Neuronal stem cell (in vitro differentiated cells): ENCODE measurements at regions not wholly inside any gene's neighbourhood (a gene's known extent, or its start where the extent isn't known, plus 50 kb on each side); places are given as distances from the start of the nearest gene placed in this dataset.
"Not testable (repeated sequence)": the region's sequence is repeated elsewhere in the genome, so short reads cannot be mapped to it uniquely, and the experiment has no call there.

ENCODE experiments used
- DNase-seq: peaks from one replicate; pipeline ENCODE4 v3.0.0-alpha.2; 2013; ENCODE audit warnings: low spot score
- H2AFZ ChIP-seq: one replicate; pipeline ENCODE4 v1.6.1; 2013; ENCODE audit warnings: mild to moderate bottlenecking, low read length, inconsistent platforms
- H2AK5ac ChIP-seq: 2 replicates; pipeline ENCODE4 v1.6.1; 2013; ENCODE audit warnings: low read depth, mild to moderate bottlenecking, inconsistent platforms, low read length, moderate library complexity, mixed read lengths
- H2BK120ac ChIP-seq: 2 replicates; pipeline ENCODE4 v1.6.1; 2013; ENCODE audit warnings: low read depth, mild to moderate bottlenecking, inconsistent platforms, low read length, moderate library complexity, mixed read lengths
- H2BK12ac ChIP-seq: one replicate; pipeline ENCODE4 v1.6.1; 2013; ENCODE audit warnings: low read length, inconsistent platforms
- H2BK15ac ChIP-seq: 2 replicates; pipeline ENCODE4 v1.6.1; 2013; ENCODE audit warnings: mild to moderate bottlenecking, low read length, inconsistent platforms, mixed read lengths
- H2BK5ac ChIP-seq: one replicate; pipeline ENCODE4 v1.6.1; 2013; ENCODE audit warnings: inconsistent platforms, mild to moderate bottlenecking, low read length, moderate library complexity
- H3K14ac ChIP-seq: one replicate; pipeline ENCODE4 v1.6.1; 2013; ENCODE audit warnings: low read length, inconsistent platforms
- H3K18ac ChIP-seq: 2 replicates; pipeline ENCODE4 v1.6.1; 2013; ENCODE audit warnings: low read length, inconsistent platforms
- H3K23ac ChIP-seq: 2 replicates; pipeline ENCODE4 v1.6.1; 2013; ENCODE audit warnings: low read depth, mild to moderate bottlenecking, mixed read lengths, low read length, inconsistent platforms; ENCODE audit not compliant: poor library complexity
- H3K27ac ChIP-seq: replicated peaks from 3 replicates; pipeline ENCODE4 v1.5.1; 2013; ENCODE audit warnings: low read length, inconsistent platforms
- H3K27me3 ChIP-seq, 3 experiments: 2 replicates each; pipeline ENCODE4 v1.6.1; 2013; ENCODE audit warnings: low read length in 3 of 3, mild to moderate bottlenecking in 2 of 3, inconsistent platforms in 1 of 3, low read depth in 1 of 3, mixed read lengths in 1 of 3, moderate library complexity in 1 of 3; ENCODE audit not compliant: control insufficient read depth in 3 of 3, insufficient read depth in 3 of 3
- H3K36me3 ChIP-seq, 2 donors: replicated peaks in 1 of 2; 2 replicates each; pipeline ENCODE4 v1.6.1; 2013; ENCODE audit warnings: low read length in 2 of 2; ENCODE audit not compliant: control insufficient read depth in 2 of 2, insufficient read depth in 2 of 2
- H3K4ac ChIP-seq: 2 replicates; pipeline ENCODE4 v1.6.1; 2013; ENCODE audit warnings: inconsistent platforms, mild to moderate bottlenecking, low read length, moderate library complexity
- H3K4me1 ChIP-seq, 2 donors: 1 replicate in 1 of 2; 2 replicates in 1 of 2; pipeline ENCODE4 v1.6.1; 2013; ENCODE audit warnings: low read length in 2 of 2, low read depth in 1 of 2; ENCODE audit not compliant: control insufficient read depth in 2 of 2, insufficient read depth in 1 of 2
- H3K4me2 ChIP-seq: one replicate; pipeline ENCODE4 v1.6.1; 2013; ENCODE audit warnings: mild to moderate bottlenecking, low read length, inconsistent platforms; ENCODE audit not compliant: insufficient read depth, poor library complexity, severe bottlenecking
- H3K4me3 ChIP-seq, 2 donors: 2 replicates each; pipeline ENCODE4 v1.5.1; 2013; ENCODE audit warnings: low read length in 2 of 2, mild to moderate bottlenecking in 2 of 2, inconsistent platforms in 1 of 2, moderate library complexity in 1 of 2
- H3K79me1 ChIP-seq: one replicate; pipeline ENCODE4 v1.6.1; 2013; ENCODE audit warnings: low read depth, mild to moderate bottlenecking, inconsistent platforms, low read length, moderate library complexity
- H3K9ac ChIP-seq: one replicate; pipeline ENCODE4 v1.6.1; 2013; ENCODE audit warnings: mild to moderate bottlenecking, low read depth, low read length, inconsistent platforms; ENCODE audit not compliant: poor library complexity
- H3K9me3 ChIP-seq, 2 donors: replicated peaks in 1 of 2; 2 replicates each; pipeline versions ENCODE3 to v1.6.1; 2013; ENCODE audit warnings: low read length in 2 of 2, mild to moderate bottlenecking in 2 of 2, inconsistent platforms in 1 of 2, low read depth in 1 of 2, mixed read lengths in 1 of 2, moderate library complexity in 1 of 2; ENCODE audit not compliant: control insufficient read depth in 2 of 2, insufficient read depth in 1 of 2
- H4K8ac ChIP-seq: one replicate; pipeline ENCODE4 v1.6.1; 2013; ENCODE audit warnings: low read depth, mild to moderate bottlenecking, inconsistent platforms, low read length, moderate library complexity
- H4K91ac ChIP-seq: one replicate; pipeline ENCODE4 v1.6.1; 2013; ENCODE audit warnings: low read length, low read depth, mild to moderate bottlenecking, inconsistent platforms; ENCODE audit not compliant: poor library complexity
- WGBS, 2 donors: extraction: QIAGEN DNeasy Blood & Tissue Kit; methylation state at CpG; one replicate each; pipeline ENCODE4 v1.1.7; 2013; ENCODE audit warnings: missing lambda C conversion rate in 2 of 2, mixed read lengths in 1 of 2; ENCODE audit not compliant: insufficient read length in 2 of 2, insufficient replicate concordance in 1 of 2; ENCODE audit errors: extremely low coverage in 2 of 2; 5-methylcytosine and 5-hydroxymethylcytosine counted together

- not testable (repeated sequence) for H2BK15ac ChIP-seq, H4K91ac ChIP-seq, H2BK5ac ChIP-seq, H3K27me3 ChIP-seq, H3K27ac ChIP-seq, H3K4ac ChIP-seq, H2BK120ac ChIP-seq, H2AFZ ChIP-seq, H3K14ac ChIP-seq, H3K4me1 ChIP-seq, H4K8ac ChIP-seq, H3K9ac ChIP-seq, H2AK5ac ChIP-seq, H3K4me2 ChIP-seq, H3K79me1 ChIP-seq, H3K18ac ChIP-seq, DNase-seq, H3K23ac ChIP-seq, H3K36me3 ChIP-seq, H3K9me3 ChIP-seq, H3K4me3 ChIP-seq, H2BK12ac ChIP-seq
- WGBS, 2 donors = no CpG with 5 or more reads among the region's 7 CpGs
Observed at GRCh38 chr1:224839648-224840300, 89.7 kb upstream of the DNAH14 start.

GRCh38 chr1:224841803-224842202, 87.7 kb upstream of the DNAH14 start:
- not testable (repeated sequence) for H3K9me3 ChIP-seq, H3K4me1 ChIP-seq, H2BK12ac ChIP-seq, H3K36me3 ChIP-seq, H4K91ac ChIP-seq, H3K18ac ChIP-seq, H3K4me3 ChIP-seq, H2BK120ac ChIP-seq, H3K23ac ChIP-seq, H2BK5ac ChIP-seq, DNase-seq, H2AFZ ChIP-seq, H3K27ac ChIP-seq, H3K4ac ChIP-seq, H3K79me1 ChIP-seq, H2BK15ac ChIP-seq, H3K14ac ChIP-seq, H3K4me2 ChIP-seq, H3K9ac ChIP-seq, H3K27me3 ChIP-seq, H4K8ac ChIP-seq, H2AK5ac ChIP-seq
- WGBS, 2 donors = no CpG with 5 or more reads among the region's 2 CpGs

- Histone ChIP-seq H2BK15ac (no peak overlapping the region), H3K4me2 (no peak overlapping the region), H4K91ac (no peak overlapping the region), H2BK5ac (no peak overlapping the region), H3K9ac (no peak overlapping the region), H3K36me3 (no peaks in the 10 kb centered on the region), H2AK5ac (no peak overlapping the region), H2BK120ac (no peak overlapping the region), H3K27me3 (no peaks in the 10 kb centered on the region), H4K8ac (no peak overlapping the region), H2BK12ac (no peak overlapping the region), H3K23ac (no peak overlapping the region), H3K14ac (no peak overlapping the region), H2AFZ (no peak overlapping the region), H3K4me3 (no peak overlapping the region), H3K4me1 (no peaks in the 10 kb centered on the region), H3K9me3 (no peaks in the 10 kb centered on the region), H3K4ac (no peak overlapping the region), H3K27ac (no peak overlapping the region), H3K79me1 (no peaks in the 10 kb centered on the region), H3K18ac (no peak overlapping the region)
- DNase-seq = no peak
- no CpG with 5 or more reads among the region's 2 CpGs for WGBS, 2 donors
Observed at GRCh38 chr1:224846119-224846907, 83.2 kb upstream of the DNAH14 start.

GRCh38 chr1:224850446-224850845, 79.0 kb upstream of the DNAH14 start:
- Histone ChIP-seq H3K4me3 (no peak overlapping the region), H2BK15ac (no peak overlapping the region), H3K14ac (no peak overlapping the region), H3K23ac (no peak overlapping the region), H2BK5ac (no peak overlapping the region), H3K27ac (no peak overlapping the region), H3K79me1 (no peaks in the 10 kb centered on the region), H3K9ac (no peak overlapping the region), H2BK12ac (no peak overlapping the region), H3K27me3 (no peaks in the 10 kb centered on the region), H2BK120ac (no peak overlapping the region), H2AFZ (no peak overlapping the region), H2AK5ac (no peak overlapping the region), H3K18ac (no peak overlapping the region), H4K8ac (no peak overlapping the region), H3K4ac (no peak overlapping the region), H3K36me3 (no peaks in the 10 kb centered on the region), H3K9me3 (no peaks in the 10 kb centered on the region), H3K4me2 (no peak overlapping the region), H4K91ac (no peak overlapping the region), H3K4me1 (no peaks in the 10 kb centered on the region)
- no CpG with 5 or more reads among the region's 2 CpGs for WGBS, 2 donors
- no peak for DNase-seq
